ENCODE measurements at regions not wholly inside any gene's neighbourhood (a gene's known extent, or its start where the extent isn't known, plus 50 kb on each side); places are given as distances from the start of the nearest gene placed in this dataset.

DNA sequence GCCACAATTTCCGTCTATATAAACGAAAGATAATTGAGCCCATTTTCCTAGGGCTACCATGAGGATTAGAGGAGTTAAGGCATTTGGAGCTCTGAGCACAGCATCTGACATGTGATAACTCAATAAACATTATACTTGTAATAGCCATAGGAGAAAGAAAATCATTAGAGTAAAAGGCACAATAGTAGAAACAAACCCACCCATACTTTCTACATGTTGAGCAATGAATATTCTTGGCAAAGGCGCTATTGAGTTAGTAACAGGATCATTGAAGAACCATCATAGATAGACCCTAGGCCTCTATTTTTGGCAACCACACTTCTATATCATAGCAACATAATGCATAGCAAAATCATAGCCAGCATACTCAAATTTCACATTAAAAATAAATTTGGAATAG, 664.1 kb downstream of the NOVA1 start:
- CTCF ChIA-PET, result no interaction called here

DNA sequence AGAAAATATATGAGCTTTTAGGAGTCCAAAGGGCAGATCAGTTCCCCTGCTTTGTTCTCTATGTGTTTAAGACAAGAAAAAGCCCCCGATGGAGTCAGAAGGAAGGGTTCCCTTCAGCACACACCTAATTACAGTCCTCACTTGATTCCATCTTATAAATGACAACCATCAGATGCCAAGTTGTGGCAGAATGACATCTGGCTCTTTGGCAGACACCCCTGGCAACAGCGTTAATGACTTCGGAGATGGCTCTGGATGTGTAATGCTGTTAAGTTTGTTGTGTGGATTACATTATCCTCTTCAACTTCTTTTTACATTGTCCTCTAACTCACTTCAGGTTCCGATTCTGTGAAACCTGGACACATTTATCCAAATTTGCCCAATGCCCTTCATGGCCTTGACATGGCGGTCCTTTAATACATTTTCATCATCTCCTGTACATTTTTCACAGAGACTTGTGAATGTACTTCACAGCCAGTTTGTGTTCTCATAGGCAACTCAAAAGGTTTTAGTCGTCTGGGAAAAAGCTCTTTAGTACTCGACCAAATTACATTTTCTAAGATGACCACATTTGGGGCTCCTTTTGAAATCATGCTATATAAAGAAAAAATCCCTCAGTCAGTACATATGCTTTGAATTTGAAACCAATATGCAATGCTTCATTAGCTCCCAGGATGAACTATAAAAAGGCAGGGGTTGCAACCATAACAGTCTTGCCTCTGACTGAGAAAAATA, 667.8 kb downstream of the NOVA1 start:
- intact Hi-C loops (cut with DNase I, micrococcal nuclease), result no loop called here
- no peak overlapping the region for H3K4me3 Mint-ChIP-seq
- ChIA-PET POLR2A (no interaction called here), CTCF (no interaction called here)
- H3K9me3 Mint-ChIP-seq (ENCODE audit: low read depth), result peaks cover 9% of the 10 kb centered on the region
- H3K4me1 Mint-ChIP-seq, result no peaks in the 10 kb centered on the region
- ATAC-seq (no peak), DNase-seq (no peak)
- H3K27me3 Mint-ChIP-seq, result no peaks in the 10 kb centered on the region
- no peak overlapping the region for H3K27ac Mint-ChIP-seq
- no peaks in the 10 kb centered on the region for H3K36me3 Mint-ChIP-seq (ENCODE audit: low read depth)

More for the DNA sequence above, 664.1 kb downstream of the NOVA1 start:
- Mint-ChIP-seq H3K4me3 (no peak overlapping the region), H3K9me3 (ENCODE audit: low read depth) (peaks cover 8% of the 10 kb centered on the region), H3K4me1 (no peaks in the 10 kb centered on the region), H3K27ac (no peak overlapping the region), H3K36me3 (ENCODE audit: low read depth) (no peaks in the 10 kb centered on the region), H3K27me3 (no peaks in the 10 kb centered on the region)
- intact Hi-C loops (cut with DNase I, micrococcal nuclease), result loop anchor here in 1 of 2 experiments (1.0 kb wide), 1 partner anchor 11 kb away; no protein-coding TSS in a partner anchor
- DNase-seq (no peak), ATAC-seq (no peak)
- POLR2A ChIA-PET, result no interaction called here

DNA sequence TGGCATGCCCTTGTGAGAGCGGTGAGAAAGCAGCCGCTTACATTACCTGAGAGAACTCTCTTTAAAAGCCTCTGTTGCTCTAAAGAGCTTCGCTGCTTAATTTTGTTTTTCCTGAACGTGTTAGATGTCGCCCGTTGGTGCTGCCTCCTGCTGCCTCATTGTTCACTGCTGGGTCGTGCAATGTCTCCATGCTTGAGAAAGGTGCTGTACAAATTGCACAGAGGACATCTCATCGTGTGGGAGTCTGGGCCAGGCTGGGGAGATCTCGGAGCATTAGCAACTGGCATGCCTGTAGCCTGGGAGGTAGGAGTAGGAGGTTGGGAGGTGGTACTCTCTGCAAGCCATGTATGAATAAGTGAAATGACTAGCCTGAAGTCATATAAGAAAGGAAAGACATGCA, 686.0 kb downstream of the NOVA1 start:
- Mint-ChIP-seq H3K9me3 (ENCODE audit: low read depth) (peaks cover 11% of the 10 kb centered on the region), H3K27me3 (no peaks in the 10 kb centered on the region), H3K4me3 (no peak overlapping the region), H3K36me3 (ENCODE audit: low read depth) (no peaks in the 10 kb centered on the region), H3K4me1 (no peaks in the 10 kb centered on the region), H3K27ac (no peak overlapping the region)
- POLR2A ChIA-PET, result no interaction called here
- intact Hi-C loops (cut with DNase I, micrococcal nuclease), result no loop called here
- CTCF ChIA-PET, result no interaction called here
- DNase-seq (no peak), ATAC-seq (no peak)

- Mint-ChIP-seq H3K4me1 (no peaks in the 10 kb centered on the region), H3K9me3 (ENCODE audit: low read depth) (peaks cover 9% of the 10 kb centered on the region), H3K36me3 (ENCODE audit: low read depth) (no peaks in the 10 kb centered on the region), H3K27me3 (no peaks in the 10 kb centered on the region), H3K4me3 (no peak overlapping the region), H3K27ac (no peak overlapping the region)
- ChIA-PET CTCF (no interaction called here), POLR2A (no interaction called here)
- ATAC-seq, result no peak
- intact Hi-C loops (cut with DNase I, micrococcal nuclease), result no loop called here
- no peak for DNase-seq
These were observed 688.6 kb downstream of the NOVA1 start for GRCh38 chr14:25909045-25909747.

- H3K27ac Mint-ChIP-seq, result no peak overlapping the region
- H3K4me3 Mint-ChIP-seq, result no peak overlapping the region
- intact Hi-C loops (cut with DNase I, micrococcal nuclease), result no loop called here
- POLR2A ChIA-PET, result no interaction called here
- H3K9me3 Mint-ChIP-seq (ENCODE audit: low read depth), result peaks cover 9% of the 10 kb centered on the region
- CTCF ChIA-PET, result no interaction called here
- no peak for DNase-seq
- ATAC-seq, result no peak
- no peaks in the 10 kb centered on the region for H3K4me1 Mint-ChIP-seq
- H3K36me3 Mint-ChIP-seq (ENCODE audit: low read depth), result no peaks in the 10 kb centered on the region
- no peaks in the 10 kb centered on the region for H3K27me3 Mint-ChIP-seq
These were observed 689.4 kb downstream of the NOVA1 start for GRCh38 chr14:25908277-25909044.

DNA sequence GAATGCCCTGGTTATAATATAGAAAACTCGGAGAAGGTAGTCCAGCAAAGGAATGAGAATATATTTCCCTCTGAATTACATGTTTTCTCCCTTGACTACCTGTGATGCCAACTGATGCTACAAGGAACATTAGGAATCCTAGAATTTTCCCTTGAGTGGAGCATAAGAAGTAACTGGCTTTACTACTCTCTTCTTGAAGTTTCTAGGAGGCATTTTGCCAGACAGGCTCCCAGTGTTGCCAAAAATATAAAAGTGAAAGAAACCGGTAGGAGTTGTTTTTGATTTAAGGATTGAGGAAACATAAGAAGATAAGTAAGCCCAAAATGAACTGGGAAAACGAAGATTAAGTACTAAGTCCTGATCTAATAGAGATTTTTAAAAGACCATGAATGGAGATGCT, 693.4 kb downstream of the NOVA1 start:
- CTCF ChIA-PET, result no interaction called here

DNA sequence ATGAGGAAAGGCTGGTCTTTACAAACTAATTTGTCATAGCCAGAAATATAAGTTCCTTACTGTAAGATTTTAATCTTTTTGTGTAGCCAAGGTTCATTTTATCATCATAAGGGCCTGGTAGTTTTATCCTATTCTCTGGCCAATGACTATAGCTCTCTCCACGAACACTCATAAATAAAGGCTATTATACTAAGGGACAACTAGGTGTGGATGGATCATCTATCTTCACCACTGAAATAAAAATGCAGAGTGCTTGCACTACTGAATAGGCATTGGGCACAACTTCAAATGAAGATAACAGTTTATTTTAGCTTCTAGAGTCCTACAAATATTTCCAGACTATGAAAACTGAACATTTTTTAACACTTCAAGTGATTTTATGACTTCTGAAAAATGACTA, 698.6 kb downstream of the NOVA1 start:
- intact Hi-C loops (cut with DNase I, micrococcal nuclease), result no loop called here
- DNase-seq (no peak), ATAC-seq (no peak)
- Mint-ChIP-seq H3K27ac (no peak overlapping the region), H3K36me3 (ENCODE audit: low read depth) (no peaks in the 10 kb centered on the region), H3K9me3 (ENCODE audit: low read depth) (peaks cover 3% of the 10 kb centered on the region), H3K4me3 (no peak overlapping the region), H3K27me3 (no peaks in the 10 kb centered on the region), H3K4me1 (no peaks in the 10 kb centered on the region)
- POLR2A ChIA-PET, result interaction anchor here (0.5 kb wide), 1 partner anchor 645 kb away, joined by 8 read pairs; no protein-coding TSS in a partner anchor
- CTCF ChIA-PET, result no interaction called here

More for the DNA sequence above, 693.4 kb downstream of the NOVA1 start:
- peaks cover 2% of the 10 kb centered on the region for H3K9me3 Mint-ChIP-seq (ENCODE audit: low read depth)
- intact Hi-C loops (cut with DNase I, micrococcal nuclease), result no loop called here
- no peak for ATAC-seq
- POLR2A ChIA-PET, result no interaction called here
- no peaks in the 10 kb centered on the region for H3K4me1 Mint-ChIP-seq
- H3K27ac Mint-ChIP-seq, result no peak overlapping the region
- no peaks in the 10 kb centered on the region for H3K36me3 Mint-ChIP-seq (ENCODE audit: low read depth)
- H3K27me3 Mint-ChIP-seq, result no peaks in the 10 kb centered on the region
- no peak overlapping the region for H3K4me3 Mint-ChIP-seq
- DNase-seq, result no peak

GRCh38 chr14:25896777-25897176, 701.1 kb downstream of the NOVA1 start:
- intact Hi-C loops (cut with DNase I, micrococcal nuclease), result no loop called here
- no peaks in the 10 kb centered on the region for H3K27me3 Mint-ChIP-seq
- H3K27ac Mint-ChIP-seq, result no peak overlapping the region
- ATAC-seq (no peak), DNase-seq (no peak)
- POLR2A ChIA-PET, result no interaction called here
- no peaks in the 10 kb centered on the region for H3K36me3 Mint-ChIP-seq (ENCODE audit: low read depth)
- H3K4me1 Mint-ChIP-seq, result no peaks in the 10 kb centered on the region
- CTCF ChIA-PET, result no interaction called here
- no peak overlapping the region for H3K4me3 Mint-ChIP-seq
- peaks cover 7% of the 10 kb centered on the region for H3K9me3 Mint-ChIP-seq (ENCODE audit: low read depth)

DNA sequence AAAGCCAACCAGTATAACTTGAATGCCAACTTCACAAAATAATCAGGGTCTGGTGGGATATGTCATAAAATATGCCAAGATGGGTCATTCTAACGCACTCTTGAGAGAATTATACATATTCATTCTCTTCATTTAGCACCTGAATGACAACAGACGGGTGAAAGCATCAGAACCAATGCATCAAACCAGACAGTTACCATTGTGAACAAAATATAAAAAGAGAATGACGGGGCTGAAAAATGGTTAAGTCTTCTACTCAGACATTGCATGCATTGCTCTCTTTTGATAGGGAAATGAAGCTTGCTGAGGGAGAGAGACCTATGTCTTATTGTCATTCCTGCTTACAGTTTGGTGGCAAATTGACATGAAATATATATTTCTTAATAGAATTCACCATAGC, 702.1 kb downstream of the NOVA1 start:
- H3K27me3 Mint-ChIP-seq, result no peaks in the 10 kb centered on the region
- no peak overlapping the region for H3K4me3 Mint-ChIP-seq
- no peaks in the 10 kb centered on the region for H3K36me3 Mint-ChIP-seq (ENCODE audit: low read depth)
- no peaks in the 10 kb centered on the region for H3K4me1 Mint-ChIP-seq
- CTCF ChIA-PET, result no interaction called here
- POLR2A ChIA-PET, result no interaction called here
- intact Hi-C loops (cut with DNase I, micrococcal nuclease), result no loop called here
- H3K27ac Mint-ChIP-seq, result no peak overlapping the region
- ATAC-seq (no peak), DNase-seq (no peak)
- H3K9me3 Mint-ChIP-seq (ENCODE audit: low read depth), result peaks cover 7% of the 10 kb centered on the region

DNA sequence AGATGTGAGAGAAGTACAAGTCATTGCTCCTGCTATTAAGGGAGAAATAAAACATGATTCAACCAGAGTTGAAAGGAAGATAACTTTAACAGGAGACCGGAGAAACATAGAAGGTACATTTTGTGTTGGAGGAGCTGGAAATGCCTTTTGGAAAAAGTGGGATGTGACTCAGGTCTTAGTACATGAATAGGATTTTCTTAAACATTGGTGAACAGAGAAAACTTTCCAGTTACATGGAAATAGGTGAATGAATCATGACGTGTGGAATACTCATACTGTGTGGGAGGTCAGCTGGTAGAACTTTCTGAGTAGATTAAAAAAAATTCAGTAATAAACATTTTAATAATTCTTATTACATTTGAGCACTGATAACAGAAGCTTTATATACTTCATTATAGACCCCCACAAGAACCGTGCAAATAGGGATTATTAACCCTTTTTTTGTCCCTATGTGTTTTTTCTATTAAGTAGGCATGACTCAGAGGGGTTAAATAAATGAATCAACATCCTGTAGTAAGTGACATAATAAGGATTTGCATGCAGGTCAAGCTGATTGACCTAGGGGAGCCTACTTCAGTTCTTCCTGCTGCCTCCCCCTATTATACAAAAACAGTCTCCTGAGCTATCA, 710.5 kb downstream of the NOVA1 start:
- intact Hi-C loops (cut with DNase I, micrococcal nuclease), result no loop called here

DNA sequence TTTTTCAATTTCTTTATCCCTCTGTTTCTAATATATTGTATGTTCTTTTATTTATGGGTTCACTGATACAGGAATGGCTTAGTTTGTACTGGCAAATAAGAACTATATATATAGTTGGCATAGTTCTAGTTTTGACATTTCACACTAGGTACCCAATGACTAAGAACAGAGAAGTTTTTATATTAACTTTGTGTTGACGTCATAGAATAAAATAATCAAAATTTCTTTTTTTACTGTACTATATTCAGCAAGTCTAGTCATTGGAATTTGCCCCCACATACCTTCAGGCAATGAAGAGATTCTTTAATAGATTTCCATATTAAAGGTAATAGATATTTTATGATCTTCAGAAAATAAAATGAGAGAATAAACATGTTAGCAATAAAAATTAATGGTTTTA, 713.2 kb downstream of the NOVA1 start:
- DNase-seq, result no peak
- Mint-ChIP-seq H3K36me3 (ENCODE audit: low read depth) (no peaks in the 10 kb centered on the region), H3K27ac (no peak overlapping the region), H3K4me3 (no peak overlapping the region), H3K27me3 (no peaks in the 10 kb centered on the region), H3K9me3 (ENCODE audit: low read depth) (peaks cover 13% of the 10 kb centered on the region), H3K4me1 (no peaks in the 10 kb centered on the region)
- POLR2A ChIA-PET, result no interaction called here
- CTCF ChIA-PET, result no interaction called here
- no peak for ATAC-seq
- intact Hi-C loops (cut with DNase I, micrococcal nuclease), result no loop called here

More for the DNA sequence above, 710.5 kb downstream of the NOVA1 start:
- no peak overlapping the region for H3K4me3 Mint-ChIP-seq
- no peak for DNase-seq
- H3K9me3 Mint-ChIP-seq (ENCODE audit: low read depth), result peaks cover 13% of the 10 kb centered on the region
- H3K27me3 Mint-ChIP-seq, result no peaks in the 10 kb centered on the region
- ATAC-seq, result no peak
- H3K27ac Mint-ChIP-seq, result no peak overlapping the region
- no peaks in the 10 kb centered on the region for H3K4me1 Mint-ChIP-seq
- ChIA-PET CTCF (no interaction called here), POLR2A (no interaction called here)
- H3K36me3 Mint-ChIP-seq (ENCODE audit: low read depth), result no peaks in the 10 kb centered on the region

DNA sequence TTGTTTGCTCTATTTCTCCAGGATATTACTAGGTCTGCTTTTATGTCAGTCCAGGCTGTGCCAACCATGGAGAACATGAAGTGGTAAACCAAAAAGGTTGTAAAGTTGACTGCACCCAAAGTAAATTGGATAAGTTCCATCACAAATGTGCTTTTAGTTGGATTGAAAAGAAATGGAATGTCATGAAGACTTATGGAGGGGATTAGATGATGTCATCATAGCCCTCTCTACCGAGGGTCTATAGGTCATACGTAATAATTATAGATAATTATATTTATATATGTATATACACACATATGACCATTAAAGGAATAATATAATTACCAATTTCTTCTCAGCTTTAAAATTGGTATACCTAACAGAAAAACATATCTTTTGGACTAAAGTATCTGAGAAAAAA, 714.9 kb downstream of the NOVA1 start:
- Mint-ChIP-seq H3K9me3 (ENCODE audit: low read depth) (peaks cover 13% of the 10 kb centered on the region), H3K4me3 (no peak overlapping the region), H3K4me1 (no peaks in the 10 kb centered on the region), H3K27ac (no peak overlapping the region), H3K27me3 (no peaks in the 10 kb centered on the region), H3K36me3 (ENCODE audit: low read depth) (no peaks in the 10 kb centered on the region)
- intact Hi-C loops (cut with DNase I, micrococcal nuclease), result no loop called here
- CTCF ChIA-PET, result no interaction called here
- ATAC-seq (no peak), DNase-seq (no peak)
- POLR2A ChIA-PET, result no interaction called here

Measured in activated CD4-positive, alpha-beta T cell treated with anti-CD3 and anti-CD28 coated beads for 36 hours (primary cell).